Right kidney (tissue), 1 donor: ENCODE measurements at regions not wholly inside any gene's neighbourhood (a gene's known extent, or its start where the extent isn't known, plus 50 kb on each side); places are given as distances from the start of the nearest gene placed in this dataset.
"Not testable (repeated sequence)": the region's sequence is repeated elsewhere in the genome, so short reads cannot be mapped to it uniquely, and the experiment has no call there.

Experiments
- DNase-seq: peaks from one replicate; pipeline ENCODE4 v3.0.0-alpha.2; 2016

DNA sequence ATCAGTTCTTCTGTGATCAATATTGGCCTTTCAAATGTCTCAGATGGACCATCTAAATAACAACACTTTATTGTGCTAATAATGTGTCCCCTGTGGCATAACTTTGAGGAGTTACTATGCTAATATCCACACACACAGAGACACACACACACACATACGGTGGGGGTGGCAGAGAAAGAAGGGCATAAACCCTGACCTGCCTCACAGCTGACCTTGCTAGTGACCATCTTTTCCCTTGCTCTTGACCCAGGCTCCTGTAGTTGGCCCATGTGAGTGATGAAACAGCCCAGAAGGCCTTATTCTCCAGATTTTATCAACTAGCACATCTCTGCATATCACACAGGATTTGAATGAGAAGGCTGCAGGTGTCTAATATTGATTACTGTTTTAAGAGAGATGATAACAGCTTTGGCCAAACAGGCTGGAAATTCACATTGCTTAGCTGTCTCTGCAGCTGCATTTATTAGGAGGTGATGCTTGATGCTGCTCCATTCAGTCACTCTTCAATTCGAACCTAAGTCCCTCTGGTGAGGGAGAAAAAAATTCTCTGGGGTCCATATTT lies 176.4 kb downstream of the ACTR3 start:
- no peak for DNase-seq

GRCh38 chr2:114068438-114068837 lies 178.5 kb downstream of the ACTR3 start:
- peak; percentile 1 for DNase-seq

DNA sequence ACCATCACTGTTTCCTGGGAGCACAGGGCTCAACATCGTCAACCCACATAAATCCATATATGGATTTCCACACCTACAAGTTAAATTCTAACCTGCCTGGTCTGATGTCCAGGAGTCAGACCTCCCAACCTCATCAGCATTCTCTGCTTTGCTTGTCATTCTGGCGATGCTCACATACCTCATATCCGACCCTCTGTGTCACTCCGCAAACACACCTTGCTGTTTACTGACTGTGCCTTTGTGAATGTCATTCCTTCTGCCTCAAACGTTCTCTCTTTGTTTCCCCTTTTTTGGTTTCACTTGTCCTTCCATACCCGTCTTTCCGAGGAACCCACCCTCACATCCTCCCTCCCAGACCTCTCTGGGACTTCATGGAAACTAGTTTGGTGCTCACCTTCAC lies 187.1 kb downstream of the ACTR3 start:
- DNase-seq: no peak

GRCh38 chr2:114079366-114080004 lies 189.6 kb downstream of the ACTR3 start:
- DNase-seq: no peak

GRCh38 chr2:114082731-114083433 lies 193.0 kb downstream of the ACTR3 start:
- no peak for DNase-seq

DNA sequence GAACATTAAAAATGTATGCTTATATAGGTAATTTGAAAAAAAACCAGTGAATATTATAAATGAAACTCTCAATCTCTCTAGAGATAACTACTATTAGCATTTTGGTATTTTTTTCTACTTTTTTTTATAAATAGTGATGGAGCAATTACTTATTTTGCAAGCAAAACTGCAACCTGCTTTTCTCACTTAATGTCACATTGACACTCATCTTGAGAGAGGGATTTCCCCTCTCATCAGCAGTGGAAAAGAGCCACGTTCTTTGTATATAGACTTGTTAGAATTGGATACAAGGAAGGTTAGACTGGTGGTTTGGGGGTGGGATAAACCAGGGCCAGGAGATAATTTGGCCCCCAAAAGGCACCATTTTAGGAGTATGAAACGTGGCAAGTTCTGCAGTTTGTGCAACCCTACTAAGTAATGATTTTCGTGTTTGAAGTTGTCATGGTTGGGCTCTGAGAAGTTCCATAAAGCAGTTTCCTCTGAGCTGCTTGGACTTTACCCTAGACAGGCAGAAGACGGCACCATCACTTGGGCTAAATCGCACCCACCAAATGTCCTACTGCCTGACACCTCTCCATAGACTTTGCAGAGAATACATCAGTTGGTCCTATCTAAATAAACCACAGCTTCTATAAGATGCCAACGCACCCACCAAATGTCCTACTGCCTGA lies 194.0 kb downstream of the ACTR3 start:
- no peak for DNase-seq

DNA sequence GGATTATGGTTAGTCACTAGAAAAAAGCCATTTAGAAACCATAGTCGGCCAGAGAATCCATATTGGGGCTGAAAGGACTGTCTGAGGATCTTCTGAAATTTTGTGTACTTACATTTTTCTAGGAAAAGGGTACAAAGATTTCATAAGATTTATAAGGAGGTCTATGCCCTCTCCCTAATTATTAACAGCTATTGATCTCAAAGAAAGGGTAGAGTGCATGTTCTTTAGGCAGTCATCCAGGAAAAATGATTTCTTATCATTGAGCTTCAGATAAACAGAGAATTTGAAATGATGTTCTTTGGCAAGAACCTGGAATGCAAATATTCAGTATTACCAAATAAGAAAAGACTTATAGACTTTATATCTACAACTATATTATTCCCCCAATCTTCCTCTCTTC lies 195.3 kb downstream of the ACTR3 start:
- DNase-seq: no peak

DNA sequence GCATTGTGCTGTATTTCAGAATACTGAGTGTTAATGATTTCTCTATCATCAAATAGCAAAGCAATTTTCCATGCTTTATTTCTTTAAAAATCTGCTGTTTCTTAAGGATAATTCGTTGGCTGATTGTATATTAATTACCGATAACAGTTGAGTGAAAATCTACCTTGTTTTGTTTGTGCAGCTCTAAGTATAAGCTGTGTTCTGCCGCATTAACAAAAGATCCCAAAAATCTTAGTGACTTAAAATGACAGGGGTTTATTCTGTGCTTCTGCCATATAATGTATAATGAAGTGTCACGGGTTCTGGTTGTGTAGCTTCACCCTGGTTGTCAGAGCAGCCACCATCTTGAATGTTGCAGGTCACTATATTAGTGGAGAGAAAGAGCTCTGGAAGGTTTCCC lies 196.1 kb downstream of the ACTR3 start:
- no peak for DNase-seq

DNA sequence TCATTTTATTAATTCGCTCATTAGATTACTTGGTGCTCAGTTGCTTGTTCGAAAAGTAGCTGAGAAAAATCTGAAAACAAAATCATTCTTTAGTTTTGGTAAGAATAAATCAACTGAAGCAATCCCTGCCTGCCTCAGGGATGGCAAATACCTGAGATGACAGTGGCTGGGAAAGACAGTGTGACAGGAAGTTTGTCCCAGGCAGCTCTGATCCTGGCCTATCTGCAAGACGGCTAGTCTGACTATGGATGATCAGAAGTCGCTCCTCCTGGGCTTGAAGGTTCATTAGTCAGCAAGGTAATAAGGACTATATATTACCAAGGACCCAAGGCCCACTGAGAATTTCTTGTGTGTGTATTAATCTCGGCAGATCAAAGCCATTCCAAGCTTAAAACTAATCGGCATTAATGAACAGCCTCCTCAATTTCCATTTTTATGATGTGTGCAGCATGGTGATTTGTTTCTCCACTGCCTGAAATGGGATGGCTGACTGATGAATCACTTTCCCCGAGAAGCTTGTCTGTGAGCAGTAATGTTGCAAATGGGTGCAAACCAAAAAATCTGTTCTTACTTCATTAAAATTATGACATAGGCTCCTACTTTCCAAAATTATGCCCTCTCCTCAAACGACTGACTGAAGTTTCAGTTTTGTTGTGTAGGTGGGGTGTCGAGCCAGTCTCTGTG lies 199.9 kb downstream of the ACTR3 start:
- DNase-seq: no peak

DNA sequence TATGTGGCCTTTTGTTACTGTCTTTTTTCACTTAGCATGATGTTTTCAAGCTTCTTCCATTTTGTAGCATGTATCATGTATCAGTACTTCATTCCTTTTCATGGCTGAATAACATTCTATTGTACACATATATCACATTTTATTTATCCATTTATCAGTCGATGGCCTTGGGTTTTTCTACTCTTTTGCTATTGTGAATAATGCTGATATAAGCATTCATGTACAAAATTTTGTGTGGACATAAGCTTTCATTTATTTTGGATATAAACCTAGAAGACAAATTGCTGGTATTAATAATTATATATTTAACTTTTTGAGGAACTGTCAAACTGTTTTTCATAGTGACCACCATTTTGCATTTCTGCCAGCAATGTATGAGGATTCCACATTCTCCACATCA lies 201.1 kb downstream of the ACTR3 start:
- DNase-seq: no peak

DNA sequence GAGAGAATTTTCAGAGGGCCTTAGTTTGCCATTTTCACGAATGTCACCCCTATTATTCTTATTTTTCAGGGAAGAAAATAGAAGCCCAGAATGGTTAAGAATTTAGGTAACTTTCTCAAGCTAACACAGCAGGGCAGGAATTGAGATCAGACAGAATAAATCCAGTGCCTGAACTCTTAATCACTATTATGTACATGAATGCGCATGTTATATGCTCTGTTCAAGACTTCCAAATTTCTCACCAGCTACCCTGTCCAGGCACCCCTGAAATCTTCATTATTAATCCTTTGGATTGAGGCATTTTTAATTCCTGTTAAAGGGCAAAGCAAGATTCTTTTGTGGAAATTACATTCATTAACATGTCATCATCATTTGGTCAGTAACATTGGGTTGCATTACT lies 218.4 kb downstream of the ACTR3 start:
- no peak for DNase-seq

GRCh38 chr2:114108824-114109416 lies 219.0 kb downstream of the ACTR3 start:
- no peak for DNase-seq

- DNase-seq: no peak
Measured at GRCh38 chr2:114111329-114111728, 221.4 kb downstream of the ACTR3 start.

DNA sequence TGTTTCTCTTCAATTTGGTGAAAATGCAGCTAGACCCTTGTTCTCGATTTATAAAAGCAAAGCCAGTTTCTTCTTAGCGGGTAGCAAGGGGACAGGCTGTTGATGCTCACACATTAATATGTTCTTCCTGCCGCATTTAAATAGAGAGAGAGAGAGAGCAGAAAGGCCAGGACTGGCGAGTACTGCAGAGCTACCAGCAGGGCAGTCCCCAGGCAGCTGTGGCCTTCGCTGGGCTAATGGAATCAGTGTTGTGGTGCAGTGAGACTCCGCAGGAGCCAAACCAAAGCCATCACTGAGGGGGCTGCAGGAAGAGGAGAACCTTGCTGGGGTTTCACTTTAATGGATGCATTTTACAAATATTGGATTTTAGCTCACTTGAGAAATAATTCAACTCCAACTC lies 223.6 kb downstream of the ACTR3 start:
- DNase-seq: no peak

DNA sequence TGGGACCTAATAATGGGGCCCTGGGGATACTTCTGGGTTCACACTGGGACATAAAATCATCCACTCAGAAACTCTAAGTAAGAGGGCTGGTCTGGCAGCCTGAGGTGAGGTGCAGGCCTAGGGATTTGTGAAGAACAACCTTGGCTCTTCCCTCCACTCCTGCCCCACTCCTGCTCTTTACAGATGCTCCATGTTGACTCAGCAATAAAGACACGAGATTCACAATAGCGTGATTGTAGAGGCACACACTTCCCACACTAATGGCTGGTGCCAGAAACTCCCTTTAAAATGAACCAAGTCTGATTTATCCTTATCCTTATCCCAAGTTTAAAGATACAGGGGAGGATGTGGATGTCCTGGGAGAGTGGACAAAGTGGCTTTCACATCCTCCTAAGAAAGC lies 228.2 kb downstream of the ACTR3 start:
- no peak for DNase-seq

GRCh38 chr2:114119862-114120261 lies 230.0 kb downstream of the ACTR3 start:
- no peak for DNase-seq

DNA sequence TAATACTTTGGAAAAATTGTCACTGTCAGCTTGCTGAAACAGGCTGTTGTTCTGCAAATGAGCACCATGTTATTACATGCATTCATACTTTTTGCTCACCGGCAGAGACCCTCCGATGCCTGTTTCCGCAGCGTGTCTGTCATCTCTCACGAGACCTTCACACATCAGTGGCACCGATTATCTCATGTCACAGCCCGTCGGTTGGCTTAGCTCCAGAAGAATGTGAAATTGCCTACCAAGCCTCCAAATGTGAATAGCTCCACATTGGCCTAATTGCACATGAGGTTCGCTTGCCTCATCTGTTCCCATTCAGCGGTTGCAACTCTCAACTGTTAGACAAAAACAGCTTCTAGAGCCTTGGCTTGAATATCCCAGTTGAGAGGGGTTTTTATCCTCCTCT lies 233.0 kb downstream of the ACTR3 start:
- no peak for DNase-seq

- DNase-seq: no peak
Measured at GRCh38 chr2:114123925-114124324, 234.0 kb downstream of the ACTR3 start.

DNA sequence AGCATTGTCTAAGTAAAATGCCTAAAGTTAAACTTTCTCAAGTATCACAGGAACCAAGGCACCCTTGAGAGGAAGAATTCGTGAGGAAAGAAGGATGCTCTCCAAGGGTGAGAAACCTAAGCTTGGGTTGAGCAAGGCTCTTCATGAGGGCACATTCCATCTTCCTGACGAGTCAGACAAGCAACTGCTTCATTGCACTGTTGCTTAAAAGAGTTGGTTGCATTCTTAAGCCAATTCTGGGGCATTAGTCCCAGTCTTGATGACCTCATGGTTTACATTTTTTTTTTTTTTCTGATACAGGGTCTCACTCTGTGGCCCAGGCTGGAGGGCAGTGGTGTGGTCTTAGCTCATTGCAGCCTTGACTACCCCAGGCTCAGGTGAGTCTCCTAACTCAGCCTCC lies 237.5 kb downstream of the ACTR3 start:
- DNase-seq: no peak

DNA sequence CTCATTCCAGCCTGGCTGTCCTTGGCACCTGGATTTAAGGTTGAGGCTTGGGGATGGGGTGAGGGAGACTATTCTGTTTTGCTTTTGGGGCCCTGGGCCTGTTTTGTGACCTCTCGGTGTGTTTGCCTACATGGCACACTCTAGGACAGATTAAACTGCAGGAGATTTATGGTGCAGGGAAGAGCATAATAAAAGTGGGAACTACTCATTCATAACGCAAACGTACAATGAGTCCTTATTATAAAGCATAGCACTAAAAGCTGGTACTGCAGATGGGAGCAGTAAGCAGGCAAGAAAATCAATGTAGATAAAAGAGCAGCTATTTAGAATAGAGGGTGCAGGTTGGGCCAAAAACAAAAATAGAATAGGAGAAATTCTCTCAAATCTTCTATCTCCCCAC lies 238.4 kb downstream of the ACTR3 start:
- DNase-seq: no peak

DNA sequence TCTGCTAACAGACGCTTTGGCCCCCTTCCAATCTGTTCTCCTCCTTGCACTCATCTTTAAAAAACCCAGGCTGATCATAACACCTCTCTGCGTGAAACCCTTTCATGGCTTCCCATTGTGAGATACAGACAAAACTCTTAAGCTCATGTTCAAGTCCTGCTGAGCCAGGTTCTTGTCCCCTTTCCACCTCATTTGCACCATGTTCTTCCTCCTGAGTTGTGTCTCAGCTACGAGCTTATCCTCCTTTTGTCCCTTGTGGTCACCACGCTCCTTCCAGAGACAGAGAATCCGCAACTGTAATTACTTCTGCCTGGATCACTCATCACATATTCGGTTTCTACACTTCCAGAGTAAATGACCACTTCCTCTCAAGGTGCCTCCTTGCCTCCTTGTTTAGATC lies 238.8 kb downstream of the ACTR3 start:
- no peak for DNase-seq

DNA sequence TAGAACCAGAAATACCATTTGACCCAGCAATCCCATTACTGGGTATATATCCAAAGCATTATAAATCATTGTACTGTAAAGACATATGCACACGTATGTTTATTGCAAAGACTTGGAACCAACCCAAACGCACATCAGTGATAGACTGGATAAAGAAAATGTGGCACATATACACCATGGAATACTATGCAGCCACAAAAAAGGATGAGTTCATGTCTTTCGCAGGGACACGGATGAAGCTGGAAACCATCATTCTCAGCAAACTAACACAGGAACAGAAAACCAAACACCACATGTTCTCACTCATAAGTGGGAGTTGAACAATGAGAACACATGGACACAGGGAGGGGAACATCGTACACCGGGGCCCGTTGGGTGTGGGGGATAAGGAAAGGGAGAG lies 242.2 kb downstream of the ACTR3 start:
- not testable (repeated sequence) for DNase-seq

DNA sequence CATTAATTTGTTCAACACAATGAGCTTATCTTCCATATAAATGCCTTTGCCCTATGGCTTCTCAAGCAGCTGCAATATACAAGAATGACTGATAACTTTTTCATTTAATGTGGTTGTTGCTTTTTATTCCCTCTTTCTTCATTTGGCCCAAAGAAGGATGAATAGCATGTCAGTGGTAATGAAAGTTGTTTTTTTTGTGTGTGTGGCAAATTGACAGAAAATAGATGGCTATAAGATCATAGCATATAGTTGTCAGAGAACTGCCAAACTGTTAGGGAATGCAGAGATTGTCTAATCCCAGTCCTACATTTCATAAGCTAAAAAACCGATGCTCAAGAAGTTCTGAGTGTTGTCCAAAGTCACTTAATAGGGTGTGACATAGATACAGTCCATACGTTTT lies 244.3 kb downstream of the ACTR3 start:
- no peak for DNase-seq
